GM23248 (cell line): ENCODE measurements at regions not wholly inside any gene's neighbourhood (a gene's known extent, or its start where the extent isn't known, plus 50 kb on each side); places are given as distances from the start of the nearest gene placed in this dataset.

Experiments
- EZH2 ChIP-seq: fragments of 200-600 bp; sonication (generic); IDR thresholded peaks from 2 replicates; pipeline ENCODE4 v1.6.1; 2018; ENCODE audit warnings: antibody characterized with exemption, mild to moderate bottlenecking; ENCODE audit not compliant: insufficient read depth, poor library complexity, severe bottlenecking
- EZH2phosphoT487 ChIP-seq: fragments of 200-600 bp; sonication (generic); IDR thresholded peaks from 2 replicates; pipeline ENCODE4 v1.6.1; 2018; ENCODE audit warnings: antibody characterized with exemption, moderate library complexity, mild to moderate bottlenecking, low read depth; ENCODE audit not compliant: insufficient read depth

GRCh38 chr20:10134176-10134575, 84.5 kb upstream of the SNAP25 start:
- TF ChIP-seq EZH2 (no peak), EZH2phosphoT487 (no peak)
